Spleen (tissue), 7 donors: ENCODE measurements at regions not wholly inside any gene's neighbourhood (a gene's known extent, or its start where the extent isn't known, plus 50 kb on each side); places are given as distances from the start of the nearest gene placed in this dataset.
A peak's percentile ranks its signal among the peaks of the same experiment; 100 is the strongest.

Experiments used
- CTCF ChIP-seq, 11 experiments: fragments of 200-600 bp in 7 of 11; fragments of 450-650 bp in 4 of 11; sonication (generic) in 4 of 11; IDR thresholded peaks in 8 of 11; conservative IDR thresholded peaks in 3 of 11; 1 replicate in 7 of 11; 2 replicates in 4 of 11; pipeline versions ENCODE4 v1.4.0 to v1.8.0; 2016 to 2021; ENCODE audit warnings: antibody characterized with exemption in 11 of 11, inconsistent platforms in 4 of 11, mild to moderate bottlenecking in 1 of 11
- POLR2AphosphoS5 ChIP-seq, 3 donors: sonication (generic); formaldehyde crosslinking; IDR thresholded peaks; one replicate each; pipeline ENCODE4 v1.5.1; 2017; ENCODE audit warnings: antibody characterized with exemption in 3 of 3
- donor health status: DM: no; HTN: no; CAD: no; lungs with moderate emphysema.
- donor health status: DM: no; HTN: no; CAD: no.
- donor health status: DM: no; HTN: no; CAD: no.

GRCh38 chr20:25987073-25987927 is 290.6 kb upstream of the ZNF337 start:
- peak in 9 of 11 experiments; percentile 10 to 56 (median 32) for TF ChIP-seq CTCF (IDR thresholded peaks at IDR 0.05 in 8 of 11, conservative IDR thresholded peaks at IDR 0.05 in 3 of 11)
- TF ChIP-seq POLR2AphosphoS5 (IDR thresholded peaks at IDR 0.05) = peak in 1 of 3 donors; percentile 6
